ENCODE measurements at regions not wholly inside any gene's neighbourhood (a gene's known extent, or its start where the extent isn't known, plus 50 kb on each side); places are given as distances from the start of the nearest gene placed in this dataset.
"Not testable (repeated sequence)": the region's sequence is repeated elsewhere in the genome, so short reads cannot be mapped to it uniquely, and the experiment has no call there.

GRCh38 chr9:64772123-64772736, 512.8 kb downstream of the FOXD4L5 start:
- H3K4me1 ChIP-seq; intact Hi-C loops (cut with DNase I); H3K36me3 ChIP-seq; H3K27ac ChIP-seq; ATAC-seq; H3K4me3 ChIP-seq; DNase-seq; H3K27me3 ChIP-seq; H3K9me3 ChIP-seq: not testable (repeated sequence)
- TF ChIP-seq CTCF (IDR thresholded peaks at IDR 0.05) = peak in 6 of 12 donors; percentile 13 to 43 (median 33)
- WGBS, 4 donors = 0% methylated on average over 1 to 2 of the region's 4 CpGs; no CpG with 5 or more reads in 1 of the 4 donors

All from heart left ventricle (tissue), 16 donors.